ENCODE measurements at regions not wholly inside any gene's neighbourhood (a gene's known extent, or its start where the extent isn't known, plus 50 kb on each side); places are given as distances from the start of the nearest gene placed in this dataset.

- no peak for DNase-seq (ENCODE audit: low read depth)
- TF ChIP-seq CTCF (IDR thresholded peaks at IDR 0.05; ENCODE audit: insufficient read depth, low read depth, low read length, missing control alignments) = no peak
- no peak overlapping the region for H3K4me3 ChIP-seq (ENCODE audit: low read depth, low read length)
Observed at GRCh38 chr12:130083734-130084133, 78.5 kb upstream of the FZD10 start.

DNA sequence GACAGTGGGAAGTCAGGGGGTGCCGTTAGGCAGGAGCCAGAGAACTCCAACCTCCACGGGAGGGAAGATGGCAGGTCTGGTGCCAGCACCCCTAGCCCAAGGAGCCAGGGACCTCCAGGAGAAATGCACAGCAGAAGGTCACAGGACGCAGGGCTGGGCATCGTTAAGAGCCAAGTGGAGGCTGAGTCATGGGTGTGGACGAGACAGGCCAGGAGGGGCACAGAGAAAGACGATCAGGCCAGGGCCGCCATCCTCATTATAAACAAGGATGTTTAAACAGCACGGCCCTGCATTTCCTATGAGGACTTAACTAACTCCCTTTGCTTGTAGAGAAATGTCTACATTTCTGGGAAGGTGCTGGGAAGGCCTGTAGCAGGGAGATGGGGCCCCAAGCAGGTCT, 77.9 kb upstream of the FZD10 start:
- DNase-seq (ENCODE audit: low read depth) = no peak
- no peak overlapping the region for H3K4me3 ChIP-seq (ENCODE audit: low read depth, low read length)
- no peak for TF ChIP-seq CTCF (IDR thresholded peaks at IDR 0.05; ENCODE audit: insufficient read depth, low read depth, low read length, missing control alignments)

GRCh38 chr12:130086248-130086647, 76.0 kb upstream of the FZD10 start:
- H3K4me3 ChIP-seq (ENCODE audit: low read depth, low read length) = no peak overlapping the region
- no peak for TF ChIP-seq CTCF (IDR thresholded peaks at IDR 0.05; ENCODE audit: insufficient read depth, low read depth, low read length, missing control alignments)
- no peak for DNase-seq (ENCODE audit: low read depth)

DNA sequence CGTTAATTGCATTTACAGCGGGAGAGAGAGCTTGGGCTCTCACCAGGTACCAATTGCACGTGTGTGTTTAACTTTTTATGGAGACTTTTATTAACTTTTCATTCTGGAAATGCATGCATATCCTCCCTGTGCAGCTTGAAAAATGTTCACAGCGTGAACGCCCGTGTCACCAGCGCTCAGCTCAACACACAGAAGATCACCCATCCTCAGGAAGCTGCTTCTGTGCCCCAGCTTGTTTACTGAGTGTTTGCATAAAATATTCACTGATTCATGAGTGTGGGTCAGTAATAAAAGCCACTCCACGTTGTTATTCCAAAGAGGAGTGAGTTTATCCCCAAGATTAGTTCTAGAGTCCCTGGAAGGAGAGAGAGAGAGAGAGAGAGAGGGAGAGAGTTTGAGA, 75.5 kb upstream of the FZD10 start:
- TF ChIP-seq CTCF (IDR thresholded peaks at IDR 0.05; ENCODE audit: insufficient read depth, low read depth, low read length, missing control alignments) = no peak

GRCh38 chr12:130087222-130087621, 75.0 kb upstream of the FZD10 start:
- DNase-seq (ENCODE audit: low read depth) = no peak
- TF ChIP-seq CTCF (IDR thresholded peaks at IDR 0.05; ENCODE audit: insufficient read depth, low read depth, low read length, missing control alignments) = no peak
- no peak overlapping the region for H3K4me3 ChIP-seq (ENCODE audit: low read depth, low read length)

More for the DNA sequence above, 75.5 kb upstream of the FZD10 start:
- H3K4me3 ChIP-seq (ENCODE audit: low read depth, low read length) = no peak overlapping the region
- DNase-seq (ENCODE audit: low read depth) = no peak

GRCh38 chr12:130088504-130088903, 73.8 kb upstream of the FZD10 start:
- no peak overlapping the region for H3K4me3 ChIP-seq (ENCODE audit: low read depth, low read length)
- DNase-seq (ENCODE audit: low read depth) = no peak
- no peak for TF ChIP-seq CTCF (IDR thresholded peaks at IDR 0.05; ENCODE audit: insufficient read depth, low read depth, low read length, missing control alignments)

GRCh38 chr12:130090542-130090941, 71.7 kb upstream of the FZD10 start:
- H3K4me3 ChIP-seq (ENCODE audit: low read depth, low read length) = no peak overlapping the region
- no peak for TF ChIP-seq CTCF (IDR thresholded peaks at IDR 0.05; ENCODE audit: insufficient read depth, low read depth, low read length, missing control alignments)
- no peak for DNase-seq (ENCODE audit: low read depth)
